ENCODE measurements at regions not wholly inside any gene's neighbourhood (a gene's known extent, or its start where the extent isn't known, plus 50 kb on each side); places are given as distances from the start of the nearest gene placed in this dataset.

DNA sequence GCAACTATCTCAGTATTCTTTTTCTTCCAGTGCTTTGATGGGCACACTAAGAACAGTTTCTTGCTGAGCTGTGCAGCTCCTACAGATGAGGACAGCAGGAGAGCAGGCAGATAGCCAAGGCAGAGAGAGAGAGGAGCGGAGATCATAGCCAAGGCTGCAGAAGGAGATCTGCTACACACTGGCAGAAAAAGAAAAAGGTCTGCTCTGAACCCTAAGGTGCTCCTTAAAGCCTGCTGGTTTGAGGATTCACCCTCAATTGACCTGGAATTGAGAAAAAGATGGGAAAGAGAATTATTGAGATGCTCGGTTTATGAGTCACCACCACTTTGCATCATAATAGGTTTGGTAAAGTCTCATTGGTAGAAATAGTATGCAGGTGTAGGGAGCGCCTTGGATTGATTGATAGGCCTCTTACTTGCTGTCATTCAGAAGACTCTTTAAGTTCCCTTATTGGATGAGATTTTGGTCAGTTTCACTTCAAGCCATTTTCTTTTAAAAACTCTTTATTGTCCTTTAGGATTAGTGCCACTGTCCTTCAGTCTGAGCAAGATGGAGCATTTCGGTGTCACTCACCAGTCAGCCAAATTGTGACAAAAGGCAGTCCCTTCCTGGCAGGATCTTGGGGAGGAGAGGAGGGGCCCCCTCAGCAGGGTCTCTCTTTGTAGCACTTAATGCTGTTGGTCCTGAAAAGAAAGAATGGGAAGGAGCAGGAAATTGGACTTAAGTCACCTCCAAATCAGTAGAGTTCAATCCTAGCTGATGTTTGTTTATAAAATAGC, 685.0 kb downstream of the ADGRL2 start:
- no peak for TF ChIP-seq CTCF (IDR thresholded peaks at IDR 0.05)
- TF ChIP-seq POLR2A (IDR thresholded peaks at IDR 0.05): no peak

Measured in adrenal gland (tissue), 5 donors.